GM12892 (cell line): ENCODE measurements at regions not wholly inside any gene's neighbourhood (a gene's known extent, or its start where the extent isn't known, plus 50 kb on each side); places are given as distances from the start of the nearest gene placed in this dataset.
"Not testable (repeated sequence)": the region's sequence is repeated elsewhere in the genome, so short reads cannot be mapped to it uniquely, and the experiment has no call there.

Experiments
- POLR2A ChIP-seq: IDR thresholded peaks from 2 replicates; pipeline ENCODE4 v1.6.1; 2011; ENCODE audit warnings: low read depth, low read length, control low read depth
- POLR2AphosphoS5 ChIP-seq: IDR thresholded peaks from 2 replicates; pipeline ENCODE4 v1.6.1; 2011; ENCODE audit warnings: low read depth, low read length, control low read depth
- TAF1 ChIP-seq: IDR thresholded peaks from 2 replicates; pipeline ENCODE4 v1.6.1; 2011; ENCODE audit warnings: low read depth, mild to moderate bottlenecking, control low read depth, low read length, borderline replicate concordance

- not testable (repeated sequence) for TF ChIP-seq POLR2AphosphoS5, TAF1, POLR2A
These were observed 106.2 kb downstream of the TNFRSF13B start for GRCh38 chr17:16865704-16866103.
